Left lung (tissue), 4 donors: ENCODE measurements at regions not wholly inside any gene's neighbourhood (a gene's known extent, or its start where the extent isn't known, plus 50 kb on each side); places are given as distances from the start of the nearest gene placed in this dataset.
A peak's percentile ranks its signal among the peaks of the same experiment; 100 is the strongest.

Source experiments
- ATAC-seq: fragments of 200-7000 bp; cut with Tn5 transposase; one replicate; pipeline ENCODE4 v1.9.1; 2020; ENCODE audit warnings: moderate library complexity
- DNase-seq, 4 donors: peaks; one replicate each; pipeline ENCODE4 v3.0.0-alpha.2; 2013 to 2020
- H3K27ac ChIP-seq, 2 donors: fragments of 200-600 bp; sonication (generic) in 1 of 2; one replicate each; pipeline versions ENCODE4 v1.5.0 to v1.8.0; 2020 to 2021
- H3K27me3 ChIP-seq, 2 donors: fragments of 200-600 bp; sonication (generic) in 1 of 2; one replicate each; pipeline versions ENCODE4 v1.5.0 to v1.8.0; 2020 to 2021
- H3K36me3 ChIP-seq, 2 donors: fragments of 200-600 bp; sonication (generic) in 1 of 2; one replicate each; pipeline versions ENCODE4 v1.5.0 to v1.8.0; 2020 to 2021
- H3K4me1 ChIP-seq, 2 donors: fragments of 200-600 bp; one replicate each; pipeline ENCODE4 v1.8.0; 2021
- H3K4me3 ChIP-seq, 2 donors: fragments of 200-600 bp; sonication (generic) in 1 of 2; one replicate each; pipeline versions ENCODE4 v1.5.0 to v1.8.0; 2020 to 2021; ENCODE audit warnings: mild to moderate bottlenecking in 1 of 2
- H3K9me3 ChIP-seq, 2 donors: fragments of 200-600 bp; sonication (generic) in 1 of 2; one replicate each; pipeline versions ENCODE4 v1.5.0 to v1.8.0; 2020 to 2021
- CTCF ChIP-seq, 2 donors: fragments of 200-600 bp; sonication (generic) in 1 of 2; IDR thresholded peaks; one replicate each; pipeline versions ENCODE4 v1.5.0 to v1.8.0; 2021; ENCODE audit warnings: antibody characterized with exemption in 2 of 2
- intact Hi-C, 2 donors: fragments of 100-400 bp; cut with DNase I; formaldehyde crosslinking; loops; one replicate each; pipeline versions ENCODE4 v1.11.2 to v1.14.2; 2022
- donor health status: DM: no; HTN: yes; CAD: no.
- donor health status: DM: no; HTN: no; CAD: no.

DNA sequence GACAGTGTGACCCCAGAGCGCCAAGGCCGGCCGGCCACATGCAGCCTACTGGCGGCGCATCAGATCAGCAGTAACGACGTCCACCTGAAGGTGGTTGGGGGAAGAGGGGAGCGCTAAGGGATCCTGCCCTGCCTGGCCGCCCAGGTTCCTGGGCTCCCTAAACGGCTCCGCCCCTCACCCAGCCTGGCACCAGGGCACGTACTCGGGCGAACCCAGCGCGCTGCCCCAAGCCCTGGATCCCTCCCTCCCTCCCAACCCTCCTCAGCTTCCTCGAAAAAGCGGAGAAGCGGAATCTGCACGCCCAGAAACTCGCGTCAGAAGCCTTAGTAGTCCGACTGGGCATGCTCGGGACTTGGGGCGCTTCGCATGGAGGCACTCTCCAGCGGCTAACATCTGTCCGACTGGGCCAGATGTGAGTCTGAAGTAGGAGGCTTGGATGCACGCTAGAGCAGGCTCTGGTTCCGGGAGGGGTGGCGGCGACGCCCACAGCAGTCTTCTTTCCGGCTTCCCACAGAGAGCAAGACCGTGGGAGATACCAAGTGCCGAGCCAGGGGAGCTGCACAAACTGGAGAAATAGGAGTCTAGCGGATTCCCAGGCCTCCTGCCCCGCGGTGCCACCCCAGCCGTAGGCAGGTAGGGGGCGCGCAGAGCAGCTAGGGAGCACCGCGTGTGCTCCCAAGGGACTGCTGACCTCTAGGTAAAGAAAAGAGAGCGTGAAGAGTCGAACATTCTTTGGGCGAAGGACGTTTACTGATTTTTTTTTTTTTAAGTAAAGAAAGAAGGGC is 114.3 kb upstream of the TEX13C start:
- Histone ChIP-seq H3K4me1 (peaks cover 0 to 5% of the 10 kb centered on the region in 2 donors), H3K9me3 (no peaks in the 10 kb centered on the region), H3K36me3 (no peaks in the 10 kb centered on the region), H3K4me3 (peak overlapping the region; percentile 10 to 37), H3K27ac (peak overlapping the region in 1 of 2 donors; percentile 42), H3K27me3 (peaks cover 26 to 68% of the 10 kb centered on the region in 2 donors)
- DNase-seq (peak in 3 of 4 donors; percentile 33 to 77 (median 34)), ATAC-seq (peak; percentile 57)
- no peak for TF ChIP-seq CTCF (IDR thresholded peaks at IDR 0.05)
- intact Hi-C loops: no loop called here

DNA sequence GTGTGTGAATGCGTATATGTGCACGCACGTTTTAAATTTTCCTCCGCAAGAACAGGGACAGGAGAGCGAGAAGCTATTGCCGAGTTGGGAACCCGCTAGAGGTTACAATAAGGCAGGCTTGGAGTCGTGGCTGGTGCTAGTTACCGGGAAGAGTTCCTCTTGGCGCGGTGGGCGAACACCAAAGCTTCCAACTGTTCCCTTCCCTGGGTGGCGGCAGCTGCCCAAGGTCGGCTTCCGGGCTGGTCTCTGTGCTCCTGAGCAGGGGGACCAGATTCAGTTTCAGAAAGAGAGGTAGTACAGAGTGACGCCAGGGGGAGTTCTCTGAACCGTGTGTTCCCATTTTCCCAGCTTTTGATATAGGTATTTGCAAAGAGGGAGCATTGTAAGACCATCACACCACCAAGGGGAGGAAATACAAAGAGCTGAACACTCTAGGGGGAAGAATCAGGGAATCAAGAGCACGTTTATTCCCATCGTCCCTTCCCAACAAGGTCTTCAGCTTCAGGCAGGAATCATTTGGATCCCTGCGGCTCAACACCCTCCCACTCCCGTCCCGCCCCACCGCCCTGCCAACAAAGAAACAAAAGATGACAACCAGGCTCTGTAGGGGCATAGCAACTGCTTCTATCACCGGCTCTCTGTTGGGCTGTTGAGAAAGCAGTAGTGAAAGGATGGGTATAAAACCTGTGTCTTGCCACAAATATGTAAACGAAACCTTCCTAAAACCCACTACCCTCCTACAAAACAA is 113.6 kb upstream of the TEX13C start:
- Histone ChIP-seq H3K4me1 (peaks cover 0 to 5% of the 10 kb centered on the region in 2 donors), H3K9me3 (no peaks in the 10 kb centered on the region), H3K36me3 (no peaks in the 10 kb centered on the region), H3K27ac (no peak overlapping the region), H3K4me3 (peak overlapping the region; percentile 10 to 37), H3K27me3 (peaks cover 23 to 61% of the 10 kb centered on the region in 2 donors)
- no peak for TF ChIP-seq CTCF (IDR thresholded peaks at IDR 0.05)
- intact Hi-C loops: no loop called here
- ATAC-seq (peak; percentile 17), DNase-seq (peak in 1 of 4 donors; percentile 3)

- Histone ChIP-seq H3K27ac (no peak overlapping the region), H3K27me3 (peaks cover 8 to 22% of the 10 kb centered on the region in 2 donors), H3K4me3 (no peak overlapping the region), H3K4me1 (no peaks in the 10 kb centered on the region), H3K9me3 (no peaks in the 10 kb centered on the region), H3K36me3 (no peaks in the 10 kb centered on the region)
- no peak for TF ChIP-seq CTCF (IDR thresholded peaks at IDR 0.05)
- DNase-seq (no peak), ATAC-seq (no peak)
- intact Hi-C loops: no loop called here
Measured at GRCh38 chrX:125210146-125210545, 109.5 kb upstream of the TEX13C start.

GRCh38 chrX:125219852-125220251 is 99.8 kb upstream of the TEX13C start:
- no peak overlapping the region for H3K27ac ChIP-seq
- intact Hi-C loops: no loop called here
- H3K36me3 ChIP-seq: no peaks in the 10 kb centered on the region
- H3K27me3 ChIP-seq: no peaks in the 10 kb centered on the region
- no peaks in the 10 kb centered on the region for H3K4me1 ChIP-seq
- no peaks in the 10 kb centered on the region for H3K9me3 ChIP-seq
- ATAC-seq: no peak
- H3K4me3 ChIP-seq: no peak overlapping the region
- TF ChIP-seq CTCF (IDR thresholded peaks at IDR 0.05): no peak
- DNase-seq: no peak

GRCh38 chrX:125236955-125237354 is 82.7 kb upstream of the TEX13C start:
- intact Hi-C loops: no loop called here
- no peak for TF ChIP-seq CTCF (IDR thresholded peaks at IDR 0.05)
- no peak for ATAC-seq

More at GRCh38 chrX:125236955-125237354, 82.7 kb upstream of the TEX13C start:
- no peaks in the 10 kb centered on the region for H3K9me3 ChIP-seq
- no peaks in the 10 kb centered on the region for H3K36me3 ChIP-seq
- H3K4me3 ChIP-seq: no peak overlapping the region
- no peaks in the 10 kb centered on the region for H3K4me1 ChIP-seq
- DNase-seq: no peak
- H3K27me3 ChIP-seq: no peaks in the 10 kb centered on the region
- H3K27ac ChIP-seq: no peak overlapping the region
